ENCODE measurements at regions not wholly inside any gene's neighbourhood (a gene's known extent, or its start where the extent isn't known, plus 50 kb on each side); places are given as distances from the start of the nearest gene placed in this dataset.

DNA sequence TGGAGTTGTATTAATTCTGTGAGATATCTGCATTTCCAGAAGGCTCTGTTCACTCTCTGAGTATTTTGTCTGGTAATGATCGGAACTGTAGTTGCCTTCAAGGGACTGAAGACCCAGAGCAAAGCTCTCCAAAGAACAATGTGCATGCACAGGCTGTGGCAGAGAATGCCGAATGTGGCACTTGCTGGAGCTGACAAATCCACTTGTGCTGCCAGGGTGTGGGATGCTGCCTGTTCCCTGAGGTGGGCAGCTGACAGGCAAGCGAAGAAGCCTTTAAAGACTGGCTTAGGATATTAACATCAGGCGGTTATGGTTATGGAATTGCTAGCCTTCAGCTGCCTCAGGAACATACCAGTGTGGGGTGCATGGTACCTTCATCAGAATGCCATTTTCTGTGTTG, 419.9 kb upstream of the ATP2B1 start:
- no peak for DNase-seq (ENCODE audit: low spot score)

- DNase-seq (ENCODE audit: low spot score), result no peak
Measured at GRCh38 chr12:90126125-90126524, 417.5 kb upstream of the ATP2B1 start.

DNA sequence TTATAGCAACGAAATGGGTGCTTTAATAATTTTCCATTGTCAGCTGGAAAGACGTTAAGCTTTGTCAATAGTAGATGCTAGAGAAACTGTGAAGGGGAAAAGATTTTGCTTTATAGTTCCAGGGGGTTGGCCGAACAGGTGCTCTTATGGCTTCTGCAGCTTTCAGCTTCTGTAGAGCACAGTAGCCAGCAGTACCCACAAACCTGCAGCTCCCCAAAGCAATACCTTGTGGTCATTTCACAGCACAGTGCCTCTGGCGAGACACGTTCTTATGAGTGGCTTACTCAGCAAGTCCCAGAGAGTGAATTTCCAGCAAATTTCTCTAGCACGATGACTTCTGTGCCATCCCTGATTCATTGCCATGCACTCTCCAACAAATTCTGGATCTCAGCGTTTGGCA, 416.3 kb upstream of the ATP2B1 start:
- no peak for DNase-seq (ENCODE audit: low spot score)

DNA sequence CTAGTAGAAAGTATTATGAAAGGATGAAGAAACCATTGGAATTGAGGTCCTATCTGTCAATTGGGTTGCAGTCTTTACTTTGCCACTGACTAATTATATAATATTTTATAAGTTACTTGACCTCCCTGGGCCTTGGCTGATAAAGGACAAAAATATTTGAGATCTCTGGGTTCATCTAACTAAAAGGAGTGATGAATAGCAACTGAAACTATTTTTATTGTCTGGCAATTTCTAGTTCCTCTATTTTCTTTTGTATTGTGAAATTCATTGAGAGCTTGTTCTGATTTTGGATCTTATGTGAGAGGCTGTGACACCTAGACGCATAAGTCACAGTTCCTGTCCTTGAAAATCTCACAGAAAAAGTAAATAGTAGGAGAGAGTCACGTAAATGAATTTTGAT, 415.7 kb upstream of the ATP2B1 start:
- DNase-seq (ENCODE audit: low spot score), result no peak

GRCh38 chr12:90122681-90123080, 414.0 kb upstream of the ATP2B1 start:
- no peak for DNase-seq (ENCODE audit: low spot score)

- DNase-seq (ENCODE audit: low spot score), result no peak
Measured at GRCh38 chr12:90120627-90121026, 412.0 kb upstream of the ATP2B1 start.

DNA sequence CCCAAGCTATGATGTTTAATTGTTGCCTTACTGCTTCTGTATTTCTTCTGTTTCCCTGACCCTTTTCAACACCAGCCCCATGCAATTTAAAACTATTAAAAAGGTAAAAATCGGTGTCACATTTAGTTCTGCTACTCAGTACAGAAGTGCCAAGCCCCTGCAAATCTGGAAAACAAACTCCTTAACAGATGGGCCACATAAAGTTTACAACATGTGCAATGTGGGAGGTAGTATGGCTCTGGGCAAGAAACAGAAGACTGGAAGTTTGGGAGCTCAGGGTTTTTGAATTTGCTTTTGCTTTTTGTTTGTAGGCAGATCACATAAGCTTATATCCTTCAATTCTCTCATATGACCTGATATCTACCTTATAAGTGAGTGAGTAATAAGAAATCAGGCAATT, 404.0 kb upstream of the ATP2B1 start:
- no peak for DNase-seq (ENCODE audit: low spot score)

DNA sequence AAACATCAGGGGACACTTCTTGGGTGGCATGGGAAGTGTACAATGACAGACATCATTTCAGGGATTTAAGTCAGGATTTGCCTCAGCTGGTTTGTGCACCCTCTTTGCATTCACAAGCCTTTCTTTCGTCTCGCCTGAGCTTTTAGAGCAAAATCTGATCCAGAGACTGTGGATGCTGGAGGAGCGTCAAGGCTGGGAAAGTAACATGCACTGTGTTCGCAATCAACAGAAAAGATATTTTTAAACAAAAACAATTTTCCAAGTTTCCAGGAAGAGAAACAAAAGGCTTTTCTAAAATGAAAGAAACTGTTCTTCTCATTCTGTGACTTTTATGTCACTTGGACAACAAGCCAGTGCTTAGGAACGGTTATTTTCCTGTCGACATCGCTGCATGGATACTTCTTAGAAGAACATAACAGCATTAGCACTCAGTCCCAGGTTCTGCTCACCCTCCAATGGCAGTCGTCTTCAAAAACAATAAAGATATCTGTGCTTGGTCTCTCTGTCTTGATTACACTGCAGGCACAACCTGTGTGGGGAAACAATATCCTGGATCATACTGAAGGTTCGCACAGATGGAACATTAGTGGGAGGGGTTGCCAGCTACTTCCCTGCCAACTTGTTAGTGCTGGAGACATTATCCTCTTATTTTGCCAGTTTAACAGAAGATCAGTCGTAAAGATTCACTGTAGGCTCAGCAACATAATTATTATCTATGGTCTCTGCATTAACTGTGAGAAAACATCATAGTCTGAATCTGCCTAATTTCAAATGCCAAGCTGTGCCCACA, 403.3 kb upstream of the ATP2B1 start:
- no peak for DNase-seq (ENCODE audit: low spot score)

- no peak for DNase-seq (ENCODE audit: low spot score)
Measured at GRCh38 chr12:90106568-90106967, 397.9 kb upstream of the ATP2B1 start.

- DNase-seq (ENCODE audit: low spot score), result peak; percentile 70
Measured at GRCh38 chr12:90102957-90103652, 394.5 kb upstream of the ATP2B1 start.

DNA sequence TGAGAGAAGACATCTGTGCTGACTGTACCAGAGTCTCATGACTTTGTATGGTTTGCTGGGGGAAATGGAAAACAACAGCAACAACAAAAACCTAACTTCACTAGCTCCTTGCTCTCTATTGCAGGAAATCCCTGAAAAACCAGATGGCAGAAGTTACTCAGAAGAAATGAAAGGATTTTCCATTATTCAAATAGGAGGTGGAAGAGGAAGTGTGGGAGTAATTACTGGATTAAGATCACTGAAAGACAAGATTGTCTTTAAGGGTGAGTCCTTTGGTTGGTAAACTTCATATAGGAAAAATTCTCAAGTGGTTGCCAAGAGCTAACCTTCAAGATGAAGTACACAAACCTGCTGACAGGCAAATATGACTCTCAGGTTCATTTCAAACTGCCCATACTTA, 391.9 kb upstream of the ATP2B1 start:
- DNase-seq (ENCODE audit: low spot score), result no peak

- DNase-seq (ENCODE audit: low spot score), result no peak
Measured at GRCh38 chr12:90099288-90099687, 390.6 kb upstream of the ATP2B1 start.

GRCh38 chr12:90098132-90098779, 389.6 kb upstream of the ATP2B1 start:
- no peak for DNase-seq (ENCODE audit: low spot score)

DNA sequence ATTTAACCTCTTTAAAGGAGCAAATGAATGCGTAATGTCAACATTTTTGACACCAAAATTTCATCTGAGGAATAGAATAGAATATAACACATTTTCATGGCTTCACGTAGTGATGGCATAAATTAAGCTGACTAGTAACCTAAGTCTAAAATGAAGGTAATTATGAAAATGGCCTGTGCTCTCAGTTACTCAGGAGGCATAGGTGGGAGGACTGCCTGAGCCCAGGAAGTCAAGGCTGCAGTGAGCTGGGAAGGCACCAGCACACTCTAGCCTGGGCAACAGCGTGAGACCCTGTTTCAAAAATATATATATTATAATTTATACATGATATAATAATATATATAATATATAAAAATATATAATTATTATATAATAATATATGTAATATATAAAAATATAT, 383.2 kb upstream of the ATP2B1 start:
- DNase-seq (ENCODE audit: low spot score), result no peak

DNA sequence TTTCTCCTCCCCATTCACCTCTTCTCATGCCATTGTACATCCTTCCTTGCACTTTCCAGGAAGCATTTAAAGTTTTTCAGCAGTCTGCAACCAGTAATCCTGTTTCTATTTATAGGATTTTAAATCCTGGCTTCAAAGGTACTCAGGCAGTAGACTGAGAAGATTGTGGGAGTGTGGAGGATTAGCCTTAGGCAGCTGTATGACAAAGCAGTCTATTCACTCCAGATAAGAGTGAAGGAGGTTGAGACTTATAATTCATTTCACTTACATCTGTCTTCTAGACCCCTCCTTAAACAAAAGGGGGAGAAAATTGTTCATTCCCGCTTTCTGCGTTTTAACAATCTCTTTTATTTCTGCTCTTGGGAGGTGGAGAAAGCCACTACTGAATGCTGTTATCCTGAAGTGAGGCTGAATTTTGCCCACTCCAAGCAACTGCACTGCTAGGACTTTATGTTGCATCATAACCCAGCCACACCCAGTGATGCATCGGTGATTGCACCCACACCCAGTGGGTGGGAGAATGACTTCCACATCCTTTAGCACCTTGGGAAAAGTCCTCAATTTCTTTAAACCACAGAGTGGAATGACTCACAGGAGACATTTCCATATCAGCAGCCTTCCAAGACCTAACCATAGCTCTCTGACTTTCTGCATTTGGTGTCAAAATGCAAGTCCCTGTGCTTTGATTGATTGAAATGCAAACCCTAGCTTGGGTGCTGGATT, 382.5 kb upstream of the ATP2B1 start:
- no peak for DNase-seq (ENCODE audit: low spot score)

DNA sequence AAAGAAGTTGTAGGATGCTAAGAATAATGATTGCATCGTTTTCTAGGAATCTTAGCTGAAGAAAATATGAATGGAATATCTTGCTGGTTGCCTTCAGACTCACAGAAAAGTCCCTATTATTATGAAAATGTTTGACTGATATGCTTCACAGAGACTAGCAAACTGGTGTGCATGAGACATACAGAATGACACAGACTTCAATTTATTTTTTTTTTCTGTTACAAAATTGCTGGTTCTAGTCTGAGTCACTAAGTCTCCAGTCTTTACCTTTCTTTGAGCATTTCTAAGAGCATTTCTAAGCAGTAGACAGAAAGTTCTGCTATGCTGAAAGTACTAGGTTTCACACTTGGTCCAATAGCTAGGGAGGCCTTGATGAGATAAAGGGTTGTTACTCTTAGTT, 377.6 kb upstream of the ATP2B1 start:
- DNase-seq (ENCODE audit: low spot score), result no peak

DNA sequence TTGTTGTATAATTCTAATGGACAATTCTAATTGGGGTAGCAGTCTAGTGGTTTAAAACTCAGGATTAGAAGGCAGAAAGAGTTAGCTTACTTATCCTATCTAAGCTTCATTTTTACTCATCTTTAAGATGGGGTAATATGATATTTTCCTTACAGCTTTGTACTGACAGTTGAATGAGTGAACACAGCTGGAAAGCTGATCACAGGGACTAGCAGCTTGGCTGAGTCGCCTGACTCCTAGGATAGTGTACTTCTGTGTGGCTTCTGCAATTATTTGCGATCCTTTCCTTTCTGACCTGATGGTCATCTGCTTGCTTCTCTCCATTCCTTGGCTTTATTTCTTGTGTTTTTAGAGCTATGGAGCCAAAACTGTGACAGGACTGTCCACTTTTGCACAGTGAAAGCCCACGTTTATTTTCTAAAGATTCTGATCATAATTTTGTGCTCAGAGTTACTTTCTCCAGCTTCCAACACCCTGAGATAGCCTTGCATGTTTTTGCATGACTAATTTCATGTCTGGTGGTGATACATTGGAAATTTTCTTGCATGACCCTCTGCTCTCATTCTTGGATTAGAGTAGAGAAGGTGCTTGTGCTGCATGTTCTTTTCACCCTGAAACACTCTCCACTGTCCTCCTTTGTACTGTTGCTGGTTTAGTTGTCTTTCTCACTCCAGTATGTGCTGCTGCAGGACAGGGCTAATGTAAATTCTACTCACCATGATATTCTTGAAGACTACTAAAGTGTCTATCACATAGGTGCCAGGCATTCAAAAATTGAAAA, 377.0 kb upstream of the ATP2B1 start:
- no peak for DNase-seq (ENCODE audit: low spot score)

DNA sequence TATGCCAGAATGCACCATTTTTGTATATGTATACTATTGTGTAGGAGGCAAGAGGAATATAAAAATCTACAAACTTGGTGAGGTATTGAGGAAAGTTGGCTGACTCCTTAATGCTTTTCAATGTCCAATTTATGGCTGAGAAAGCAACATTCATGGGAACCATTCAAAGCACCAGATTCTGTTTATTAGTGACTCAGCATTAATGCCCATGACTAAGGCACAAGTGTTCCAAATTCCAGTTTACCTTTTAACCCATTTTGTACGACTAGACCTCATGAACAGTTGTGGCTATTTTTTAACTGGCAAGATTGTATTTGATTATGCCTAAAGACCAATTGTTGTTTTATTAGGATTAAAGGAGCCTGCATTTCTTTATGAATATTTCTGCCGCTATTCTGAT, 375.4 kb upstream of the ATP2B1 start:
- DNase-seq (ENCODE audit: low spot score), result no peak

GRCh38 chr12:90080616-90081015, 372.0 kb upstream of the ATP2B1 start:
- no peak for DNase-seq (ENCODE audit: low spot score)

DNA sequence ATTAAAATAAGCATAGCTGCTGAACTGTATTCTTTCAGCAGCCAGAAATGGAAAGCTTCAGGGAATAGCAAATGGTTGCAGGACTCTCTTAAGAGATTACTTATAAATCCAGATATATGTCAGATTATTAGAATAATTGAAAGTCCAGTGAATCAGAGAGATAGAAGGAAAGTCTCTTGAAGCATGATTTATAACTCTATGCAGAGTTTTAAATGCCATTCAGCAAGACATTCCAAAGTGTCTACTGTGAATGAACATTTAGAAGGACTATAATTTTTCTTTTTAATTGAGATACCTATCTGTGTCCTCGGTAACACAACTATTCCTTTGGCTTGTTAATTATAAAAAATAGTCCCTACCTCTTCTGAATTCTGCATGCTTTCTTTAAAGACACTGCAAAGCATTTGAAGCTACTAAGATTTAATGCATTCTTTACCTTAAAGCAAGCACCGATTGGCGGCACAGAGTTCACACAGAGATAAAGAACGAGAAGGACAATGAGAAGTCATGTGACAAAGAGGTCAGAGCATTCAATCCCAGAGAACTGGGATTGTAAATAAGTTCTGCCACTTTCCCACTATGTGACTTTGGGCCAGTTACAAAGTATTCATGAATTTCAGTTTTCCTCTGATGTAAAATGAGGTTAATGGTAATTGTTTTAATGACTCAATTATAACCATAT, 371.0 kb upstream of the ATP2B1 start:
- no peak for DNase-seq (ENCODE audit: low spot score)

DNA sequence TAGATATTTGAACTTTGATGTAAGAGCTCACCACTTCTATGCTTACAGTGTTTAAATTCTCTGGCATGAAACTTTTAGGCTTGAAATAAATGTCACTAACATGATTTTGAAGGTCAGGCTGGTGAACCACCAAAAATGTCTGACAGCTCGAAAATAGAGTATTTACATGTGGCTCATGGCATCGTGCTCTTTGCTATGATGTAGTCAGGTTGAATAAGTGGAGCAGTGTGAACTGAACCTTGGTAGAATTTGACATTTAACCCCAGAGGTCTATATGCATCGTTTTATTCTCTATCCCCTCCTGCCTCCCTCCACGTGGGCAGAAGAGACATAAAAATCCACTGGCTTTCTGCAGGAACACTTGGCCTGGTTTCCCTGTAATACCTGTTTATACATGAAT, 369.7 kb upstream of the ATP2B1 start:
- no peak for DNase-seq (ENCODE audit: low spot score)
